ENCODE measurements at regions not wholly inside any gene's neighbourhood (a gene's known extent, or its start where the extent isn't known, plus 50 kb on each side); places are given as distances from the start of the nearest gene placed in this dataset.

DNA sequence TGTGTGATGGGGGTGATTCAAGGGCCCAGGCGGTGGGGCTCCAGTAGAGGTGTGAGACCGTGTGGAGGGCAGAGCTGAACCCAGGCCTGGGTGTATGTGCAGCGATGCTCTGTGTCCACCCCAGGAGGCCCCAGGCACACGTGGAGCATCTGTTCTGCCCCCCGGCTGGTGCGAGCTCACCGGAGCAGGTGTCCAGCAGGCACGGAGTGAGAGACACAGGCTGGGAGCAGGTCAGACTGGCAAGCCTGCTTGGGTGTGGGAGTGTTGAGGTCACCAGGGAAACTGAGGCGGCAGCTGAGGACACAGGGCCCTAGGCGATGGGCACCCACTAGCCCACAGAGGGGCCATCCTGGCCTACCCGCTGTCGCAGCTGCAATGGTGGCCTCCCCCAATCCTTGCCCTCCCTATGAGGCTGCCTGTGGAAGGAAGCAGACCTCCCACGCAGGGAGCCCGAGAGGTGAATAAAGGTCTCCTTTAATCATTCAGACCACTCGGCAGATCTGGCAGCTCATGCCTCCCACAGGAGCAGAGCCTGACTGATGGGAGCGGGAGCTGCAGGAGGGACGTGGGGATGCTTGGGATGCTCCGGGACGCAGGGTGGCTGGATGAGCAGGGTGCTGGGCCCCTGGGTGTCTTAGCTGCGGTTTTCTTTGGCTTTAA lies 1165.1 kb downstream of the BRD1 start:
- H3K36me3 Mint-ChIP-seq: no peaks in the 10 kb centered on the region
- H3K27me3 Mint-ChIP-seq: no peaks in the 10 kb centered on the region
- peaks cover 5 to 18% (median 15%) of the 10 kb centered on the region in 3 donors for H3K9me3 Mint-ChIP-seq
- H3K4me1 Mint-ChIP-seq: no peaks in the 10 kb centered on the region
- H3K4me3 Mint-ChIP-seq: no peak overlapping the region
- no peak overlapping the region for H3K27ac Mint-ChIP-seq

DNA sequence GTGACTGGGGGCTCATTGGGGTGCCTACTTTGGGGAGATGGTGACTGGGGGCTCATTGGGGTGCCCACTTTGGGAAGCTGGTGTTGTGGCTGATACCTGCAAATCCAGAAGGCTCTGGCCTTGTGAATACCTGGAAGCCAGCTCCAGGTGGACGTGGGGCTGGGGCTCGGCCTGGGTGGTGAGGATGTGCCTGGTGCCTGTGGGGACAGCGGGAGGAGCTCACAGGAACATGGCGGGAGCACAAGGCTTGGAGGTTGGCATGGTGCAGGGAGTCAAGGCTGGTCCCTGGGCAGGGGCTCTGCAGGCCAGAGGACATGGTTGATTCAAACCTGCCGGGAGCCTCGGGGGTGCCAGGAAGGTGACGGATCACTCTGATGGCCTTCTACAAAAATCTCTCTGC lies 1165.7 kb downstream of the BRD1 start:
- H3K4me3 Mint-ChIP-seq: no peak overlapping the region
- H3K36me3 Mint-ChIP-seq: no peaks in the 10 kb centered on the region
- H3K27me3 Mint-ChIP-seq: no peaks in the 10 kb centered on the region
- no peaks in the 10 kb centered on the region for H3K4me1 Mint-ChIP-seq
- peaks cover 5 to 18% (median 15%) of the 10 kb centered on the region in 3 donors for H3K9me3 Mint-ChIP-seq
- H3K27ac Mint-ChIP-seq: no peak overlapping the region

DNA sequence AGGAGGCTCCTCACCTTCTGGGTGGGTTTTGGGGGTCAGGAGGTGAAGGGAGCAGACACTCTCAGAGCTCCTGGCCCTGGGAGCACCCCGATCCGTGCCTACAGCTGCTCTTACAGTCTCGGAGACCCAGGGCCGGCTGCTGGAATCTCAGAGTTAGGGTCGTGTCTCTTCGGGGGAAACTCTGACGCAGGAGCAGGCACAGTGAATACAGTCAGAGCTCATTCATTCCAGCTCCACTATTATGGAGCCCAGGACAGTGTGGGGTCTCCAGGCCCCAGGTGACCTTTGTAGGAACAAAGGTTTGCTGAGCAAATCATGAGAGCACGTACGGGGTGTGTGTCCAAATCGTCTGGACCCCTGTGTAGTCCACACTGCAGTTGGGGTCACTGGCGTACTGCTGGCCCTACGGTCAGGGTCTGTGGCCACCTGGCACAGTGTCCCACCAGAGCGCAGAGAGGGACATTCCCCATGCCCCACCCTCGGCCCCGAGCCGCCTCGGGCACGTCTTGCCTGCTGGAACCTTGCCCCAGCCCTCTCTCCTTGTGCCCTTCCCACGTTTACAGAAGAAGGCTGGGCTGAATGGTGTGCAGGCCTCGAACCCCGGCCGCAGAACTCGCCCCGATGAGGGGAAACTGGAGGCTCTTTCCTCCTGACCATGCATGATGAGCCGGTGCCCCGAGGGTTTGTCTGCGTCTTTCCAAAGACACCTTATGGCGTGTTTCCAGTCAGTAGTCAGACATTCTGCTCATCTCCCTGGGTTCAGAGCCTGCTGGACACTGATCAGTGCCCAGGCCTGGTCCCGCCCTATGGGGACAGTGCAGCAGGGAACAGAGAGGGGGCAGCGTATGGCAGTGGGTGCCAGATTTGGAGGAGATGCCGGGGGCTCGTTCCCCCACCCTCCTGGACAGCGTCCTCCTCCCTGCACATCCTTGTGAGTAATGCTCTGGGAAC lies 1166.6 kb downstream of the BRD1 start:
- no peaks in the 10 kb centered on the region for H3K27me3 Mint-ChIP-seq
- H3K4me3 Mint-ChIP-seq: no peak overlapping the region
- no peak overlapping the region for H3K27ac Mint-ChIP-seq
- H3K36me3 Mint-ChIP-seq: no peaks in the 10 kb centered on the region
- H3K4me1 Mint-ChIP-seq: no peaks in the 10 kb centered on the region
- peaks cover 4 to 18% (median 12%) of the 10 kb centered on the region in 3 donors for H3K9me3 Mint-ChIP-seq

DNA sequence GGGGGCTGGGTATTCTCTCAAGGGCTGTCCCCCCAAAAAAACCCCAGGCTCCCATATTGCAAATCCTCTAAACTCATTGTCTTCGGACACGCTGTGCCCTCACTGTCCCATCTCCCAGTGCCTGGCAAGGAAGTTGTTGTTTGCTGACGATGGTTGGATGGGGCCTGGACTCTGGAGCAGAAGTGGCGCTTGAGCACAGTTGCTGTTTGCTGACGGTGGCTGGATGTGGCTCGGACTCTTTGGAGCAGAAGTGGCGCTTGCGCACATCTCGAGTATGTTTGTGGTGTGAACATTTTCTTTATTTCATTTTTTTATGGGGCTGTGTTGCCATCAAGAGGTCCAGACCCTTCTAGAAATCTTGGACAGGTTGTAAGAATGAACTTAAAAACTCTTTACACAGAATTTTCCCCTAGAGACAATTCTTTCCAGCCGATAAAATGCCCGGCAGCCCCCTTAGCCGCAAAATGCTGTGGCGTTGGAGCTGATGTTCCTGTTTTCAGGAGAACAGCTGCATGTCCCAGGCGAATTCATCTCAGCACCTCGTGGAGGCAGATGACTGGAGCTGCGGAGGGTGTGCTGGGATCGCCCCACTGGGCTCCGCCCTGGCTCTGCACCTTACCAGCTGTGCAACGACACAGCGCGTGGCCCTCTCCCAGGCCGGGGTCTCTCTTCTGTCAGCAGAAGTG lies 1167.4 kb downstream of the BRD1 start:
- H3K4me3 Mint-ChIP-seq: no peak overlapping the region
- H3K4me1 Mint-ChIP-seq: no peaks in the 10 kb centered on the region
- peaks cover 2 to 15% (median 8%) of the 10 kb centered on the region in 3 donors for H3K9me3 Mint-ChIP-seq
- H3K36me3 Mint-ChIP-seq: no peaks in the 10 kb centered on the region
- no peaks in the 10 kb centered on the region for H3K27me3 Mint-ChIP-seq
- H3K27ac Mint-ChIP-seq: no peak overlapping the region

DNA sequence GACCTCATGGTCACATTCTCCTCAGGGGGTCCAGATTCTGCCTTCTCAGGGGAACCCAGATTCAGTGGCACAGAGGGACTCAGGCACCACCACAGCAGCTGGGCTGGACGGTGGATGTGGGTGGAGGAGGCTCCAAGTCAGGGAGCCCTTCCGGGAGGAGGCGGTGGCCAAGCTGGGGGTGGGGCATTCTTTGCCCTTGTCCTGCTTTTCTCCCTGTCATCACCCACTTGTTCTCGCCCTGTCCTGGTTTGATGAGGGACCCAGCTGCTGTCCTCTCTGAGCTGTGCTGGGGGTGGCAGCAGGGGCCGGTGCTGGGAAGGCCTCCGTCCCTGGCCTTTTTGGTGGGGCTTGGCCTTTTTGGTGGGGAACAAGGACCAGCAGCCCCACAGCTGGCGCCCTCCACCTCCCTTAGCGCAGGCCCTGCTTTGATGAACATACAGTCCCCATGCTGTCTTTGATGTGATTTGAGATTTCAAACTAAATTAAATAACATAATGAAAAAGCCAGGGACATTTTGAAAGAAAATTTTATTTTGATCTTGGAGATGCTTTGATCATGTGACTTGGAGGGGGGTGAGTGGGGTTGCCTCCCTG lies 1168.2 kb downstream of the BRD1 start:
- Mint-ChIP-seq H3K27me3 (no peaks in the 10 kb centered on the region), H3K4me1 (no peaks in the 10 kb centered on the region), H3K27ac (no peak overlapping the region), H3K36me3 (no peaks in the 10 kb centered on the region), H3K9me3 (peaks cover 1 to 10% (median 7%) of the 10 kb centered on the region in 3 donors), H3K4me3 (no peak overlapping the region)

DNA sequence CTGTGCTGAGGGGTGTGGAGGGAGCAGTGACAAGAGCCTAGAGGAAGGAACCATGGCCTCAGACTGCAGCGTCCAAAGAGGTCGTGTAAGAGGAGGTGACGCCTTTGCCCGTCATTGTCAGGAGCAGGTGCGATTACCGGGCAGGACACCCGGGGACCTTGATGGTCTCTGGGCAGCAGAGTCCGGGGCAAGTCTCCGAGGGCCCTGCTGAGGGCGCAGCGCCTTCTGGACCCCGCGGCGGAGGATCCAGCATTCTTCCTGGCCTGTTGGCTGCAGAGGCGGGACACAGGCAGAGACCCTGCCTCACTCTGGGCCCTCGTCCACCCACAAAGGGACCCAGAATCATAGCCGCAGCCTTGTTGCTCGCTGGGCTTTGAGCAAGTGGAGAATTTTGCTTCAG lies 1168.8 kb downstream of the BRD1 start:
- Mint-ChIP-seq H3K36me3 (no peaks in the 10 kb centered on the region), H3K4me3 (no peak overlapping the region), H3K27me3 (no peaks in the 10 kb centered on the region), H3K9me3 (peaks cover 1 to 4% (median 3%) of the 10 kb centered on the region in 3 donors), H3K4me1 (no peaks in the 10 kb centered on the region), H3K27ac (no peak overlapping the region)

DNA sequence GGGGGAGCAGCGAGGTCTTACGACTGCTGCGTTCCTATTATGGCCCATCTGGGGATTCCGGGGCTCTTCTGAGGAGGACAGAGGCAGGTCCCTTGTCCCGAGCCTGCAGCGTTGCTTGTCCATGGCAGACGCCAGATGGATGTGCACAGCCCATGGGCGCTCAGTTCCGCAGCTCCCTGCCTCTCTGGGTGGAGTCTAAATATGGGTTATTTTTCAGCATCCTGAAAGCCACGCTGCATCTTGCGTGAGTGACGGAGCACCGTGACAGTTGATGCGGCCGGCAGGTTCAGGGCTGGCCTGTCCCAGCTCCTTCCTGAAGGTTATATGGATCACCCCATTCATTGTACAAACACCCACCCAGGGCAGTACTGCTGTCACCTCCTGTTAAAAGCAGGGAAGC lies 1169.4 kb downstream of the BRD1 start:
- H3K27ac Mint-ChIP-seq: no peak overlapping the region
- no peaks in the 10 kb centered on the region for H3K4me1 Mint-ChIP-seq
- no peaks in the 10 kb centered on the region for H3K36me3 Mint-ChIP-seq
- peaks cover 1 to 4% (median 3%) of the 10 kb centered on the region in 3 donors for H3K9me3 Mint-ChIP-seq
- no peak overlapping the region for H3K4me3 Mint-ChIP-seq
- no peaks in the 10 kb centered on the region for H3K27me3 Mint-ChIP-seq

DNA sequence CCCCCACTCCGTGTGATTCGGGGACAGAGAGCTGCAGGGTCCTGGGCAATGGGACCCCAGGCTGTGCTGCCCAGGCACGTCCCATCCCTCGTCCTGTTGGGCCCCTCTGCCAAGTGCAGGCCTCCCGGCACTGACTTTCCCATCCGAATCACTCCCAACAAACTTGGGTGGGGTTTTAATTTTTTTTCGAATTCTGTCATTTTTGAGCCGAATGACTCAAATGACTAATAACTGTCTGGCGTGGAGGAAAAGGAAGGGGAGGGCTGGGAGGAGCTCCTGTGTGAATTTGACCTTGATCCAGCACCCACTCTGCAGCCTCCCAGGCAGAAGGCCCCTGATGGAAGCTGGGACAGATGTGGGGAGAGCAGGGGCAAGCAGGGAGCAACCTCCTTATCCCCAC lies 1173.2 kb downstream of the BRD1 start:
- Mint-ChIP-seq H3K27ac (no peak overlapping the region), H3K36me3 (no peaks in the 10 kb centered on the region), H3K9me3 (peaks cover 0 to 3% (median 0%) of the 10 kb centered on the region in 3 donors), H3K4me1 (no peaks in the 10 kb centered on the region), H3K4me3 (no peak overlapping the region), H3K27me3 (no peaks in the 10 kb centered on the region)

DNA sequence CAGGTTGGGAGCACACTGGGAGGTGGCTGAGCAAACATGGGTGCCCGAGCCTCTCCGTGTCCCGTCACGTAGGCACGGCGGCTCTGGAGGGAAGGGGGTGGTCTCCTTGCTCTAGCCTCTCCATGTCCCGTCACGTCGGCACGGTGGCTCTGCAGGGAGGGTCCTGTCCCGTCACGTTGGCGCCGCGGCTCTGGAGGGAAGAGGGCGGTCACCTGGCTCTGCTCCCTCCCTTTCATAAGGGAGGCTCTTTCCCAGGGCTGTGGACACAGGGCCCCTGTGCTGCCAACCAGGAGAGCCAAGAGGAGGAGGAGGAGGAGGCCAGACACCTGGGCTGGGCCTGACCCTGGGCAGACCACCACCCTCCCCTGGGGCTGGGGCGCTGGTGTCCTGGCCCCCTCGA lies 1173.7 kb downstream of the BRD1 start:
- H3K4me3 Mint-ChIP-seq: no peak overlapping the region
- H3K36me3 Mint-ChIP-seq: no peaks in the 10 kb centered on the region
- H3K4me1 Mint-ChIP-seq: no peaks in the 10 kb centered on the region
- no peaks in the 10 kb centered on the region for H3K27me3 Mint-ChIP-seq
- no peak overlapping the region for H3K27ac Mint-ChIP-seq
- H3K9me3 Mint-ChIP-seq: peaks cover 0 to 4% (median 0%) of the 10 kb centered on the region in 3 donors

DNA sequence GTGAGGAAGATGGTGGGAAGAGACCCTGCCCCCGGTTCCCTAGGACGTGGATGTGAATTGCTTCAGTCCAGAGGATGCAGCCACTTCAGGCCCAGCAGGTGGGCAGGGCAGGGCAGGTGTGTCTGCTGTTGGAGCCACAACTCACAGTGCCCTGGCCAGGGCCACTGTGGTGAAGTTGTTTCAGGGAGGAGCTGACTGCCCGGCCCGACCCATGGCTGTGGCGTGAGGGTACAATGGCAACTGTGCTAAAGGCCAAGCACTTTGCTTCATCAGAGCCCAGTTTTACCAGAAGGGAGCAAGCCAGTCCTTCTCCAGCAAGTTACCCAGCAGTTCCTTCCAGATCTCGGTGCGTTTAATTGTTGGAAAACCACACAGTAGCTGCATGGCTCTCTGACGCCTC lies 1174.4 kb downstream of the BRD1 start:
- no peaks in the 10 kb centered on the region for H3K36me3 Mint-ChIP-seq
- H3K4me3 Mint-ChIP-seq: no peak overlapping the region
- H3K27me3 Mint-ChIP-seq: no peaks in the 10 kb centered on the region
- no peaks in the 10 kb centered on the region for H3K4me1 Mint-ChIP-seq
- no peak overlapping the region for H3K27ac Mint-ChIP-seq
- H3K9me3 Mint-ChIP-seq: peaks cover 0 to 4% (median 0%) of the 10 kb centered on the region in 3 donors

DNA sequence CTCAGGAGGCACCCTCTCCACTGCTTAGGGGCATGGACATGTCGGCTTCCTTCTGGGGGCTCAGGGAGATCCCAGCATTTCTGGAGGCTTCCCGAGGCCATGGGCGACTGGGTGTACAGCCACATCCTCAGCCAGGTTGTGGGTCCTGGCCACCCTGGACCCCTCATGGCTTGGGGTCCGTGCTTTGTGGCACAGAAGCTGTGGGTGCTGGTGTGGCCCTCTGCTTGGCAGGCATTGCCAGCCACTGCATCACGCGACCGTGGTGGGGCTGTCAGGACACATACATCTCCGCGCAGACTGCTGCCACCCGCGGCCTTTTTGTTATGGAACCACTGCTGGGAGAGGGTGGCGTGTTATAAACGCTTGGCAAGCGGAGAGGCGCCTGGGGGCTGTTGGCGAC lies 1174.9 kb downstream of the BRD1 start:
- no peaks in the 10 kb centered on the region for H3K27me3 Mint-ChIP-seq
- no peaks in the 10 kb centered on the region for H3K4me1 Mint-ChIP-seq
- H3K9me3 Mint-ChIP-seq: peaks cover 0 to 4% (median 0%) of the 10 kb centered on the region in 3 donors

DNA sequence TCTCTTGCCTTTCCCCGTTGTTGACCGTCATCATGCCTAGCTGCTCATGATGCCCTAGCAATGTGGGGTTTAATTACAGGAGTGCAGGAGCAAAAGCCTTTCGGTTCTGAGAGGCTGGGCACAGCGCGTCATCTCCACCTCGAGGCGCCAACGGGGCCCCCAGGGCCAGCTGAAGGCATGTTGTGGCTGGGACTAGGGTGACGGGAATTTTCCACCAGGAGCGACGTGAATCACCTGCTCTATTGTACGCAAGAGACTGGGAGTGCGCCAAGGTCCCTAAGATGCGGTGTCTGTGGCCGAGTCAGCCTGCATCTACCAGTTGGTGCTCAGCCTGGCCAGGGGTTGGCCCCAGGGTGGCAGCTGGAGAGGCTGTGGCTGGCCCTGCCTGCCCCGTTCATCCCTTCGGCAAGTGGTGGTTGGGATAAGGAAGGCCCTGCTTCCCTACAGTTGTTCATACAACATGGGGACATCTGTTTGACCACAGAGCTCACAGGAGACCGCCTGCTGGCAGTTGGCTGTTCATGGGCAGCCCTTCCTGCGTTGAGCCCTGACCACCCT lies 1175.6 kb downstream of the BRD1 start:
- no peaks in the 10 kb centered on the region for H3K27me3 Mint-ChIP-seq
- H3K9me3 Mint-ChIP-seq: peaks cover 0 to 4% (median 0%) of the 10 kb centered on the region in 3 donors
- no peaks in the 10 kb centered on the region for H3K36me3 Mint-ChIP-seq
- H3K27ac Mint-ChIP-seq: no peak overlapping the region
- H3K4me1 Mint-ChIP-seq: no peaks in the 10 kb centered on the region
- H3K4me3 Mint-ChIP-seq: no peak overlapping the region

More for the DNA sequence above, 1174.9 kb downstream of the BRD1 start:
- no peak overlapping the region for H3K27ac Mint-ChIP-seq
- no peak overlapping the region for H3K4me3 Mint-ChIP-seq
- no peaks in the 10 kb centered on the region for H3K36me3 Mint-ChIP-seq

DNA sequence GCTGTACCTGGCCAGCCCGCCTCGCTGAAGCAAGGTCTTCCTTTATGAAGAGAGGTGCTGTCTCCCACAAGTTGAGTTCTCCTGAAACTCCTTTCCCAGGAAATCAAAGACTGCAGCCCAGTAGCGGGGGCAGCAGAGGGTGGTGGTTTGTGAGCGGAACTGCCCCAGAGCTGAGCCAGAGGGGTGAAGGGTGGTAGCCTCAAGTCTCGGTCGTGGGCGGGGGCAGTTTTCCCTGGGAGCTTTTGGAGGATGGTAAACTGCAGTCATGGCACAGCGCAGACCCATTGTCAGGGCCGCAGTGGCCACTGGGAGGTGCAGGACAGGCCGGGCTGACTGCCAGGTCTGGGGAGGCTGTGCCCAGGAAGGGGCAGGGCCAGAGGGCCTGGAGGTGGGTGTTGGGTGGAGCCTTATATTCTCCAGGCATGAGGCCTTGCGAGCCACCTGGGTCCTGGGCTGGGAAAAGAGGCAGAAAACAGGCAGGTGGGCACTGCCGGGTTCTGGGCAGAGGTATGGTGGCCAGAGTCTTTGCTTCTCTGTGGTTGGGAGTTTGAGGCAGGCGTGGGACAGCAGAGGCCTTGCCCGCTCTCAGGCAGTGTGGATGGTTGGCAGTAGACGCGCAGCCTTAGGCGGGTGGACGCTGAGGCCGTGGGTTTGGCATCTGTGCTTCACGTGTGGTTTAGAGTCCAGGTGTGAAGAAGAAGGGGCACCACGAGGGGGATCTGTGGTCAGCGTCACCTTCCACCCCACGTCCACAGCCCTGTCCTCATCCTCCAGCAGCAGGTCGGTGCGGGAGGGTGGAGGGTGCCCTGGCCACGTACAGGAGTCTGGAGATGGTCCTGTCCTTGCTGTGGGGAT lies 1176.4 kb downstream of the BRD1 start:
- Mint-ChIP-seq H3K4me1 (no peaks in the 10 kb centered on the region), H3K27me3 (no peaks in the 10 kb centered on the region), H3K4me3 (no peak overlapping the region), H3K36me3 (no peaks in the 10 kb centered on the region), H3K27ac (no peak overlapping the region), H3K9me3 (peaks cover 0 to 4% (median 0%) of the 10 kb centered on the region in 3 donors)
